ENCODE measurements at regions not wholly inside any gene's neighbourhood (a gene's known extent, or its start where the extent isn't known, plus 50 kb on each side); places are given as distances from the start of the nearest gene placed in this dataset.
A peak's percentile ranks its signal among the peaks of the same experiment; 100 is the strongest.
"Not testable (repeated sequence)": the region's sequence is repeated elsewhere in the genome, so short reads cannot be mapped to it uniquely, and the experiment has no call there.

- H3K4me3 ChIP-seq (ENCODE audit: low read depth, low read length), result no peak overlapping the region
- no peak for DNase-seq (ENCODE audit: low read depth)
- no peak for TF ChIP-seq CTCF (IDR thresholded peaks at IDR 0.05; ENCODE audit: control insufficient read depth, extremely low read depth, insufficient read depth)
Observed at GRCh38 chr7:156041398-156041797, 229.1 kb upstream of the SHH start.

- no peak for TF ChIP-seq CTCF (IDR thresholded peaks at IDR 0.05; ENCODE audit: control insufficient read depth, extremely low read depth, insufficient read depth)
- no peak overlapping the region for H3K4me3 ChIP-seq (ENCODE audit: low read depth, low read length)
- DNase-seq (ENCODE audit: low read depth), result no peak
Observed at GRCh38 chr7:156039971-156040677, 227.9 kb upstream of the SHH start.

- H3K4me3 ChIP-seq (ENCODE audit: low read depth, low read length), result no peak overlapping the region
- no peak for TF ChIP-seq CTCF (IDR thresholded peaks at IDR 0.05; ENCODE audit: control insufficient read depth, extremely low read depth, insufficient read depth)
- no peak for DNase-seq (ENCODE audit: low read depth)
Observed at GRCh38 chr7:156039194-156039593, 226.9 kb upstream of the SHH start.

GRCh38 chr7:156038345-156038744 lies 226.1 kb upstream of the SHH start:
- H3K4me3 ChIP-seq (ENCODE audit: low read depth, low read length), result no peak overlapping the region
- DNase-seq (ENCODE audit: low read depth), result no peak
- no peak for TF ChIP-seq CTCF (IDR thresholded peaks at IDR 0.05; ENCODE audit: control insufficient read depth, extremely low read depth, insufficient read depth)

GRCh38 chr7:156036153-156036552 lies 223.9 kb upstream of the SHH start:
- peak; percentile 14 for DNase-seq (ENCODE audit: low read depth)
- no peak for TF ChIP-seq CTCF (IDR thresholded peaks at IDR 0.05; ENCODE audit: control insufficient read depth, extremely low read depth, insufficient read depth)
- H3K4me3 ChIP-seq (ENCODE audit: low read depth, low read length), result no peak overlapping the region

- not testable (repeated sequence) for H3K4me3 ChIP-seq (ENCODE audit: low read depth, low read length); DNase-seq (ENCODE audit: low read depth)
Observed at GRCh38 chr7:156035387-156035786, 223.1 kb upstream of the SHH start.

- H3K4me3 ChIP-seq (ENCODE audit: low read depth, low read length), result no peak overlapping the region
- TF ChIP-seq CTCF (IDR thresholded peaks at IDR 0.05; ENCODE audit: control insufficient read depth, extremely low read depth, insufficient read depth), result no peak
- DNase-seq (ENCODE audit: low read depth), result no peak
Observed at GRCh38 chr7:156034397-156034796, 222.1 kb upstream of the SHH start.

Data from LNCaP clone FGC (cell line).